Endometrium (tissue), 2 donors: ENCODE measurements at regions not wholly inside any gene's neighbourhood (a gene's known extent, or its start where the extent isn't known, plus 50 kb on each side); places are given as distances from the start of the nearest gene placed in this dataset.

Experiments
- FAIRE-seq: peaks from 2 replicates; lab custom pipeline; 2012; peaks lifted over from hg19 to GRCh38; lab: Jason Lieb, UNC
- donor health status: control.
- donor health status: control.

DNA sequence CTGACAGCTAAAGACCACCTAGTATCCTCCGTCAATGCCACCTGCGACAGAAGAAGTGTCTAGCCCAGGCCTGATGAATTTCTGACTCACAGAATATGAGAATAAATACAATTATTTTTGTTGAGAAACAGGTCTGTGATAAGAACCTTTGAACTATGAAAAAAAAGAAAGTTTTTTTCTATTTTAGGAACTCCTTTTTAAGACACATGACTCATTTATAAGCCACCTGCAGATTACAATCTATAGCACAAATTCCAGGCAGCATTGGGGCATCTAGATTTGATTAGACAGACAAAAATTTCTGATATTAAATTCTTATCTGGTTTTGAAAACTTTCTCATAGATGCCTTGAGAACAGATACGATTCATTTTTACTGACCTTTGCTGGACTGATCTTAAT, 256.7 kb upstream of the LYZL1 start:
- no peak for FAIRE-seq

GRCh38 chr10:29033311-29033940, 255.4 kb upstream of the LYZL1 start:
- FAIRE-seq, result no peak

DNA sequence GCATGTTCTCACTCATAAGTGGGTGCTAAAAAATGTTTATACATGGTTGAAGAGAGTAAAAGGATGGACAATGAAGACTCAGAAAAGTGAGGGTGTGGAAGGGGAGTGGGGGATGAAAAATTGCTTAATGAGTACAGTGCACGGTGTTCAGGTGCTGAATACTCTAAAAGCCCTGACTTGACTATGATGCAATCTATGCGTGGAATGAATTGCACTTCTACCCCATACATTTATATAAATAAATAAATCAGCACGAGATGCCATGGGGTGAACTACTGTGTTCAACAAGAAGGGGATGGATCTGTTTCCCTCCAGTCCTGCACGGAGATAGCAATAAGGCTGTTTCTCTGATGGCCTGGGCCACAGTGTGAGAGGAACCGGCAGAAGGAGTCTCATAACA, 254.3 kb upstream of the LYZL1 start:
- no peak for FAIRE-seq

GRCh38 chr10:29035721-29036120, 253.1 kb upstream of the LYZL1 start:
- no peak for FAIRE-seq

DNA sequence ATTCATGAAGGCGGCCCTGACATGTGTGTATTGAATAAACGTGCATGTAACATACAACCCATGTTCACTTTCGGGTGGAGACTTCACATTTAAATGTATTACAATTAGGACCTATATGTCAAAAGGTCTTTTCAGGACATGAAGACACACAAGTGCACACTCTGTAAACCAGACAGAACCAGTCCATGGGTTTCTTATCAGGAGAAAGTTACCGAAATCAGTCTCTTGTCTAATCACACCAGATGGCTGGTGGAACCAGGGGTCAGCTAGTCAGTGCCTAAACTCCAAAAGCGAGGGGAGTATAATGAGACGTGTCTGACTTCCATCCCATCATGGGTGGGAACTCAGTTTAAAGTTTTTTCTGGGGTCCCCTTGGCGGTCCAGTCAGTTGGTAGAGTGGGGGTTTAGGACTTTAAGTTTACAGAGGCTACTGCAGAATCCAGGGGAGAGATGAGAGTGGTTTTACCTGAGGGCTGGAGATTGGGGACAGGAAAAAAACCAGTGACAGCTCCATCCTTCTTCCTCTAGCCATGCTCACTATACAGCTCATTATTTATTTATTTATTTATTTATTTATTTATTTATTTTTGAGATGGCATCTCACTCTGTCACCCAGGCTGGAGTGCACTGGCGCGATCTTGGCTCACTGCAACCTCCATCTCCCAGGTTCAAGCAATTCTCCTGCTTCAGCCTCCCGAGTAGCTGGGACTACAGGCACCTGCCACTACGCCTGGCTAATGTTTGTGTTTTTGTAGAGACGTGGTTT, 251.3 kb upstream of the LYZL1 start:
- no peak for FAIRE-seq

DNA sequence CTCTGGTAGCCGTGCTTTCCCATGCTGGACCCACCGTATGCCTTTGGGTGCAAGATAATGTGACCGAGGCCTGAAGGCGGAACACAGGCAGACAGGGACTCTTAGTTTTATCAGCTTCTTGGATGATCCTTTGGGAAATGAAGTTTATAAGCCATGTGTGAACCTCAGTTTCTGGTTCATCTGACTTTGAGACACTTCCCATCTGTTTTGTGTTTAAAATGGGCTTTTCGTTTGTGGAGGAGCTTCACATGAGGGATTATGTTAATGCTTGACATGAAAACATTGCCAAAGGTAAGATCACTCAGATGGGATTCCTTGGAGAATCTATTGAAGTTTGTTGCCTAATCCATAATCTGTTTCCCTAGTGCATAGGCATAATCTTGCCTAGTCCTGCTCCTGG, 249.8 kb upstream of the LYZL1 start:
- FAIRE-seq, result no peak

DNA sequence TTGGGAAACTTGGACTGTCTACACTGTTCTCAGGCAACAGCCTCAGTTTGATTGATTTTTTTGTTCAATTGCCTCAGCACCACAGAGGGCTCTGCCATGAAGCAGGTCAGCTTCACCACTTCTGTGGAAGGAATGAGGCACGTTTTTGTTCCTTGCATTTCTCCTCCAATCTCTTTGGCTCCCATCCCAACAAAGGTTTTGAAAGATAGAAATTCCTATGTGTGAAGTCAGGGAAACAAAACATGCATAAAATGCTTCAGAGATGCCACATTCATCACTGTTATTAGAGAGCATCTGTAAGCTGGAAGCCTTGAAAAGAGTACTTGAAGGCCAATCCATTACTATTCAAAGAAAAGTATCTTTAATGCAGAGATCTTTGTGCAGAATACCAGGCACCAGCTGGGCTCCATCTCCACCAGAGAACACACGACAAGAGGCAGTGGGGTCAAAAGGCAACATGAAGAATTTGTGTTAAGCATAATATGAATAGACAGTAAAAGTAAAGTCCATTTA, 249.1 kb upstream of the LYZL1 start:
- no peak for FAIRE-seq

GRCh38 chr10:29041616-29042015, 247.3 kb upstream of the LYZL1 start:
- no peak for FAIRE-seq

- FAIRE-seq, result no peak
Measured at GRCh38 chr10:29048506-29048905, 240.4 kb upstream of the LYZL1 start.

DNA sequence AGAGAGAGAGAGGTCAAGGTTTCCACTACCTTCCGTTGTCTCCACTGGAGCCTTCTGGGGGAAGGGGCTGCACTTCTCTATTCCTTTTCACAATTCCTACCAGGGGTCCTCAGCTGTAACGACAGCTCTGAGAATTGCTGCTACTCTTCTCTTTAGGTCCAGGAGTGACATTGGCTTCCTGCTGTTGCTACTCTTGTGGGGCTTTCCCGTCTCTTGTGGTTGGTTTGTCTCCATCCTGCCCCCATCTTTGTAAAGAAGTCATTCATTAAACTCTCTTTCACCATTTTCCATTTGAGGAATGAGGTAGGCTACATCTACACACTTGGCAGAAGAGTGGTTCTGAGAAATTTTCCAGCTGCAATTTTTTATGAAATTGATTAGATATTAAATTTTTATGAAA, 238.8 kb upstream of the LYZL1 start:
- no peak for FAIRE-seq

DNA sequence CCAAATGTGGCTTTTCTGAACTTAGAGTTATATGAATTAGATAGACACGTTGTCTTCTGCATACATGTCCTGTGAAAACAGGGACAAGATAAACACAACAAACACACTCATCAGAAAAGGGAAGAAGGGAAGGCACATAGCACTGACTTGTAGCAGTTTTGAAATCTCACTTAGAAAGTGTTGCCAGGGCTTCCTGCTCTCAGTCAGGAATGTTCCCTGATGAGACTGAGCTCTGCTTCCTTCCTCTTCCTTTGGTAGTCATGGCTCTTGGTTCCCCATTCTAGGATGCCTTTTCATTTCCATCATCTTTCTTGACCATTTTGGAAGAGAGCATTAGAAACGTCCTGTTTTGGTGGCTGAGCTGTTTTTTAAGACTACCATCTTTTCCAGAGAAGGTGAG, 233.8 kb upstream of the LYZL1 start:
- no peak for FAIRE-seq

DNA sequence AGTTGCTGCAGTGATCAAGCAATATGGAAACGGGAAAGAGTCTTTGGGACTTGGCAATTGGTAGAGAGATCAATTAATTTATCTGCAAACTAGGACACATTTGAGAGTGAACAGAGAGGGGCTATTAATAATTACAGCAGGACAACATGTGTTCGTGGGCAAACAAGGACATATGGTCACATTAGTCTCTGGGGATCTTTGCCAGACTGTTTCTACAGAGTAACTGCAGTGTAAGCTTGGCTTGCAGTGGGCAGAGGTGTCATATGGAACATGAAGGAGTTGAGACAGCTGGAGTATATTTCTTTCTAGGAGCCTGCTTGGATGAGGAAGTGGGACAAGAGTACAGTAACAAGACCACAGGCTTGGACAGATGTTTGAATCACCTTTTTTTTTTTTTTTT, 232.1 kb upstream of the LYZL1 start:
- no peak for FAIRE-seq

DNA sequence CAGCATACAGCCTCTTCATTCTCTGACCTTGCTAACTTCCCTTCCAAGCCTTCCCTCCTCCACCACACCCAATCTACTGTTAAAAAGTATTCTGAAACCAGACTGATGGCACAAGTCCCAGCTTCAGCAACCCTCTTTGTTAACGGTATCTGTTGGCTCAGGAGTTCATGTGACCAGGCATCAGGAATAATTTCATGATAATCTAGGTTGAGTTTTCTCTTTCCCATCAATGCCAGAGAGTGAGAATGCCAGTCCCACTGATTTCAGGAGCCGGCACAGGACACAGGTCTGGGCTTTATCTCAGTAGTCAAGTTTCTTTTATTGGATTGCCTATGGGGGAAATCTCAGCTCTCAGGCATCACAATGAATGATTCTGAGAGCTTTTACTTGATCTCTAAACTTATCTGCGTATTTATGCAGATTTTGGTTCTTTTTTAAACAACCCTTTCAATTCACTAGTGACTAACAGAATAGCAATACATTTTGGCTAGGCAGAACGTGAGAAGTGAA, 231.0 kb upstream of the LYZL1 start:
- no peak for FAIRE-seq

DNA sequence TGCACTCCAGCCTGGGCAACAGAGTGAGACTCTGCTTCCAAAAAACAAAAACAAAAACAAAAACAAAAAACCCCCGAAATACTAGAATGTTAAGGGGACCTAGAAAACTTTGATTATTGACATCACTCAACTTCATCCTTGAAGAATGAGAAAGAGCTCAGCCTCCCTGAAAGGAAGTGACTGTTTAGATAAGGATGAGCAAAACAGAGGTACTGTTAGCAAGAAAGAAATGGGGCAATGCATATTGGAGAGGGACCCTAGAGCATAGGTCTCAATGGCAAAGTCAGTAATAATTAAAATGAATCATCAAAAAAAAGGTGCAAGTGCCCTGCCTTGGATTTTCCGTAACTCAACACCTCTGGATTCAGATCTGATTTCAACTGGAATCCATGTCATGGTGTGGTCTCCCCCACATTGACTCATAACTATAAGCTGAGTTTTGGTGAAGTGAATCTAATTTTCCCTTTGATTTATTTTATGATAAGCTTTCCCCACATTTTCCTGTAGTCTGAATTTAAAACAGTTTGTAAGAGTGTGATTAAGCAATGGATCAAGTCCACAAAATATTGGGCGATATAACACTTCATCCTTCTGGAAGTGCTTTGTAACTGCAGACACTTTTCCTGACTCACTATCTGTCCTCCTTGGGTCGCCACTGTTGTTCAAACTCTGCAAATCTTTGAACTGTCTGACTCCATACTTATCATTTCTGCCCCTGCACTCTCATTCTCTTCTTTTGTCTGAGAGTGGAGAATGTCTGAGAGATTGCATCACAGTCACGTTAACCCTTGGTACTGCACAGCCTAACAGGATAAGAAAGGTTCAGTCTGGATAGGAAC, 224.8 kb upstream of the LYZL1 start:
- FAIRE-seq, result no peak

- no peak for FAIRE-seq
Measured at GRCh38 chr10:29064680-29065079, 224.2 kb upstream of the LYZL1 start.

GRCh38 chr10:29067161-29067560, 221.7 kb upstream of the LYZL1 start:
- FAIRE-seq, result no peak

- FAIRE-seq, result no peak
Measured at GRCh38 chr10:29067628-29068027, 221.2 kb upstream of the LYZL1 start.

DNA sequence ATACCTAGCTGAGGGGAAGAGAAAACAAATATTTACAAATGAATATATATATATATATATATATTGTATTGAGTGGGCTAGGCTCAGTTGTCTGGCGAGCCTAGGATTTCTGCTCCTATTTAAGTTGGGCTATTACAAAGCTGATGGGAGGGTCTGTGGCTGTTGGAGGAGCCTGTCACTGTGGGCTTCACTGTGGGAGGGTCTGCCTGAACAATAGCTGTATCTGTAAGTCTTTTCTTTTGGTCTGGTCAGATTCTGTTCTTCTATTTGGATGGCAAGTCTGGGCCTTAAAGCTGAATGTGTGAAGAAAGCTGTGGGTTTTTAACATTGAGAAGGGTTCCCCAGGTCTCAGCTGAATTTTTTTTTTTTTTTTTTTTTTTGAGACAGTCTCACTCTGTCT, 220.6 kb upstream of the LYZL1 start:
- no peak for FAIRE-seq

DNA sequence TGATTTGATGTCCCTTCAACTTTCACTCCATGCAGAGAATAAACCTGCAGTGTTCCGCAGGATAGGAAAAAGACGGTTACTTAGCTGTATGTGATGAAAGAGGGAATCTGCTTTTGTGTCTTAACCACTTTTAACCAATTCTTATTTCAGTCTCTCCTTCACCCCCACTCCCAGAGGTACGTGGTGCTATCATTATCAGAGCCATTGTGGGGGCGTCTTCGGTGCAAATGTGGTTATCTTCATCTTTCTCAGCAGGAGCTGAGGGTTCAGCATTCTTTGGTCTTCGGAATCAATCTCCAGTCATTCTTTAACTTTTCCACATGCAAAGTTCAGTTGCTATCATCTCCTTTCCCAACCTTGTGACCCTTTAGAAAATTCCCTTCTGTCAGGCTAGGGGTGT, 219.9 kb upstream of the LYZL1 start:
- no peak for FAIRE-seq

GRCh38 chr10:29069941-29070340, 218.9 kb upstream of the LYZL1 start:
- no peak for FAIRE-seq

DNA sequence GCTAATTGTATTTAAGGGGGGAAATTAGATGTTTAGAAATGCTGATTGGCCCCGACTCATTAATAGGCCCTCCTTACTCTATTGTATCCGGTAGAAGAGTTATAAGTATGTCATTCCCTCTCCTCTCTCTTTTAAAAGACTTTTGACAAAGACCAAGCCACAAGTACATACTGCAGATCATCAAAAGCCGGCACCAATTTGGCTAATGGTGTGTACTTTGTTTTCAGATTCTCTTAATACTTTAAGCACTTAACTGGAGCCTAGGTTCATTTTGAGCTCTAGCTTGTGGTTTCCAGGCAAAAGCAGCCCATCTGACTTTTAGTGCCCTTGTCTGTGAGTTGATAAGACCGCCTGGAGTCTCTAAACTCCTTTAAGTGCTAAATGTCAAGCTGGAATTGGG, 210.0 kb upstream of the LYZL1 start:
- no peak for FAIRE-seq

GRCh38 chr10:29081231-29081630, 207.6 kb upstream of the LYZL1 start:
- no peak for FAIRE-seq
